ENCODE measurements at regions not wholly inside any gene's neighbourhood (a gene's known extent, or its start where the extent isn't known, plus 50 kb on each side); places are given as distances from the start of the nearest gene placed in this dataset.
A peak's percentile ranks its signal among the peaks of the same experiment; 100 is the strongest.

DNA sequence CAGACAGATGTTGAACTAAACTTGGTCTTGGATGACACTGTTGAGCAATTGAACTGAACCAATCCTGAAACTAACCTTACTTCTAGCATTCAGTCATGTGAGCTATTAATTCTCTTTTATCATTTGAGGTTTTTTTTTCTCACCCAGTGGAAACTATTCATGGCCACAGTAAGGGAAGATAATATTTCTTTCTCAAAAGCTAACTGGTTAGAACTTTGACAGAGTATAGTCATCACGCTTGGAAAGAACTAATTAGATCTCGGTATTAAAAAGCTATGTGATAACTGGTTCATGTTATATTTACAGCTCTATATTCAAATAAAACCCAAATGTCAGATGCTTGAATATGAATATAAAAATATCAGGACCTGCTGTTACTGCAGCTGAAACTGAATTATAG is 89.5 kb downstream of the OTUD1 start:
- Histone ChIP-seq H3K4me1 (replicated peaks in 1 of 2) (no peaks in the 10 kb centered on the region), H3K27ac (no peak overlapping the region), H3K9me3 (replicated peaks in 1 of 3) (no peaks in the 10 kb centered on the region), H3K36me3 (replicated peaks in 1 of 2) (no peaks in the 10 kb centered on the region), H3K4me3 (no peak overlapping the region), H3K27me3 (no peaks in the 10 kb centered on the region)
- intact Hi-C loops (cut with DNase I) = loop anchor here (5.0 to 10.0 kb wide), 2 partner anchors 166 to 211 kb away; no protein-coding TSS in a partner anchor
- WGBS, 4 donors = 76 to 95% (median 84%) methylated on average over 2 of the region's 2 CpGs
- no peak for TF ChIP-seq POLR2A (IDR thresholded peaks at IDR 0.05)
- TF ChIP-seq, protein P1, sequence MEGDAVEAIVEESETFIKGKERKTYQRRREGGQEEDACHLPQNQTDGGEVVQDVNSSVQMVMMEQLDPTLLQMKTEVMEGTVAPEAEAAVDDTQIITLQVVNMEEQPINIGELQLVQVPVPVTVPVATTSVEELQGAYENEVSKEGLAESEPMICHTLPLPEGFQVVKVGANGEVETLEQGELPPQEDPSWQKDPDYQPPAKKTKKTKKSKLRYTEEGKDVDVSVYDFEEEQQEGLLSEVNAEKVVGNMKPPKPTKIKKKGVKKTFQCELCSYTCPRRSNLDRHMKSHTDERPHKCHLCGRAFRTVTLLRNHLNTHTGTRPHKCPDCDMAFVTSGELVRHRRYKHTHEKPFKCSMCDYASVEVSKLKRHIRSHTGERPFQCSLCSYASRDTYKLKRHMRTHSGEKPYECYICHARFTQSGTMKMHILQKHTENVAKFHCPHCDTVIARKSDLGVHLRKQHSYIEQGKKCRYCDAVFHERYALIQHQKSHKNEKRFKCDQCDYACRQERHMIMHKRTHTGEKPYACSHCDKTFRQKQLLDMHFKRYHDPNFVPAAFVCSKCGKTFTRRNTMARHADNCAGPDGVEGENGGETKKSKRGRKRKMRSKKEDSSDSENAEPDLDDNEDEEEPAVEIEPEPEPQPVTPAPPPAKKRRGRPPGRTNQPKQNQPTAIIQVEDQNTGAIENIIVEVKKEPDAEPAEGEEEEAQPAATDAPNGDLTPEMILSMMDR (IDR thresholded peaks at IDR 0.05) = no peak
- DNase-seq = no peak

DNA sequence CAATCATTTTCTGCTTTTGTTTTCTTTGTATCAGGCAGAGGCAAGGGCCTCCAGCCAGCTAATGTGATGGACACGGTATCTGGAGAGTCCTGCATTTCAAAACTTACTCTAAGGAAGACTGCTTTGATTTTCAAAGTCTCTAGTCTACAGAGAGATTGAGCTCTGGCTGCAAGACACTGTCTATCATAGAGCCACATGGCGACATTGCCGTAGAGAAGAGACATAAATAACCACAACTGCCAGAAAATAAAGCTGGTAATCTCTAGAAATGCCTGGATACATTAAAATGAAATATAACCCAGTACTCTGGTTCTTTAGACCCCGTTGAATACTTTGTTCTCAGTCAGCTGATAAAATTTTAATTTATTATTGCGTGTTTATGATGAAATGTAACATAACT is 90.8 kb downstream of the OTUD1 start:
- intact Hi-C loops (cut with DNase I) = loop anchor here (5.0 to 10.0 kb wide), 3 partner anchors 165 to 217 kb away; no protein-coding TSS in a partner anchor

DNA sequence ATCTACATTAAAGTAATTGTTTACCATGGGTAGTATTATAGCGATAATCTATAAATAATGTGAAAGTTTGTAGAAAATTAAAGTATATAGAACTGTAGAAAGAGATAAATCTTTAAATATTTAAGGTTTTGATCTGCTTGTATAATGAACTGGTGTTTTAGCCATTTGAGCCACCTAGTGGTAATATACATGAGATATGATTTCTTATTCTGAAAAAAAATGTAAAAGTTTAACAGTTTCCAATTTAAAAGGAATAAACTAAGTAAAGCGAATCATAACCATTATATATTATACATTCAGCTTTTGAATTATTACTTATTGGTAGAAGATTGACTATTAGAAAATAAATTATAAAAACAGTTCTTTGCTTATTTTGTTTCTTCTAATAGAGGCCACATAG is 91.2 kb downstream of the OTUD1 start:
- H3K36me3 ChIP-seq (replicated peaks in 1 of 2) = no peaks in the 10 kb centered on the region
- 47 to 55% (median 51%) methylated on average over 2 of the region's 2 CpGs for WGBS, 4 donors
- no peaks in the 10 kb centered on the region for H3K9me3 ChIP-seq (replicated peaks in 1 of 3)
- no peaks in the 10 kb centered on the region for H3K27me3 ChIP-seq
- no peak overlapping the region for H3K4me3 ChIP-seq
- no peak for DNase-seq
- TF ChIP-seq, protein P1 (IDR thresholded peaks at IDR 0.05) = peak; percentile 15 to 54 (median 36)
- TF ChIP-seq POLR2A (IDR thresholded peaks at IDR 0.05) = no peak
- intact Hi-C loops (cut with DNase I) = loop anchor here in 1 of 2 donors (5.0 kb wide), 1 partner anchor 218 kb away; no protein-coding TSS in a partner anchor
- no peak overlapping the region for H3K27ac ChIP-seq
- no peaks in the 10 kb centered on the region for H3K4me1 ChIP-seq (replicated peaks in 1 of 2)

More for the DNA sequence above, 90.8 kb downstream of the OTUD1 start:
- H3K27ac ChIP-seq = no peak overlapping the region
- no peaks in the 10 kb centered on the region for H3K36me3 ChIP-seq (replicated peaks in 1 of 2)
- TF ChIP-seq, protein P1 (IDR thresholded peaks at IDR 0.05) = no peak
- TF ChIP-seq POLR2A (IDR thresholded peaks at IDR 0.05) = no peak
- H3K27me3 ChIP-seq = no peaks in the 10 kb centered on the region
- no peak overlapping the region for H3K4me3 ChIP-seq
- no peaks in the 10 kb centered on the region for H3K4me1 ChIP-seq (replicated peaks in 1 of 2)
- no peak for DNase-seq
- WGBS, 4 donors = 59 to 68% (median 66%) methylated on average over 5 of the region's 5 CpGs
- H3K9me3 ChIP-seq (replicated peaks in 1 of 3) = no peaks in the 10 kb centered on the region

DNA sequence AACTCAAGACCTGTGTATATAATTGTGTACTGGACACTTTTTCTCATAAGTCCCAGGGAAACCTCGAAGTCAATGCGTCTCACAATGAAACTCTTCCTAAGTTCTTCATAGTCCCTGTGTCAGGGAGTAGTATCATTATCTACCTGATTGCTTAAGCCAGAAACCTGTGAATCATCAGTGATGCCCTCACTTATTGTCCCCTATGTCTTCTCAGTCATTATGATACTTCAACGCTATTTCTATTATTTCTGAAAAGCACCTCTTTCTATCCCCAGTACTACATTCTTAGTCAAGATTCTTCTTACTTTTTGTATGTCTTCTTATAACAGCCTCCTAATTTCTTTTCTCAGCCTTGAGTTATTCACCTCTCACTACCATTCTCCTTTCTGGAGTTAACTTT is 94.3 kb downstream of the OTUD1 start:
- DNase-seq = no peak
- H3K27me3 ChIP-seq = no peaks in the 10 kb centered on the region
- no peaks in the 10 kb centered on the region for H3K9me3 ChIP-seq (replicated peaks in 1 of 3)
- intact Hi-C loops (cut with DNase I) = loop anchor here in 1 of 2 donors (5.0 kb wide), 1 partner anchor 221 kb away; no protein-coding TSS in a partner anchor
- H3K27ac ChIP-seq = no peak overlapping the region
- no peaks in the 10 kb centered on the region for H3K36me3 ChIP-seq (replicated peaks in 1 of 2)
- H3K4me3 ChIP-seq = no peak overlapping the region
- TF ChIP-seq, protein P1 (IDR thresholded peaks at IDR 0.05) = no peak
- no peak for TF ChIP-seq POLR2A (IDR thresholded peaks at IDR 0.05)
- H3K4me1 ChIP-seq (replicated peaks in 1 of 2) = no peaks in the 10 kb centered on the region
- WGBS, 4 donors = 84 to 90% (median 87%) methylated on average over 3 of the region's 3 CpGs
